ENCODE measurements at regions not wholly inside any gene's neighbourhood (a gene's known extent, or its start where the extent isn't known, plus 50 kb on each side); places are given as distances from the start of the nearest gene placed in this dataset.
"Not testable (repeated sequence)": the region's sequence is repeated elsewhere in the genome, so short reads cannot be mapped to it uniquely, and the experiment has no call there.

DNA sequence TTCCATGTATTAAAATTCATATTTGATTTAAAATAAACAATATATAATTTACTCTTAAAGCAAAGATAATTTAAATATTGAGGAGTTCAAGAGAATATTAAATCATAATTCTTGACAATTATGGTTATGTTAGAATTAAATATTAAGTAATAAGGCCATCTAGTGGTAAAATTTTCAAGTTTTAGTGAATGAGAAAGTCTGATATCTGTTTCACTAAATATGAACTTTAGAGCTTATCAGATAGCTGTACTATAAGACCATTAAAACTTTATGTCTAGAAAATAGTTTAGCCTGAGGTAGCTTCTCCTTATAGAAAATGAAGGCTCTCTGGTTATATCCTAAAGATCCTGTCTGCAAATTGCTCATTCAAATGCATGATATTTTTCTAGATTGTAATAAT, 152.1 kb upstream of the PRSS12 start:
- peak; percentile 19 for DNase-seq (ENCODE audit: low spot score)

DNA sequence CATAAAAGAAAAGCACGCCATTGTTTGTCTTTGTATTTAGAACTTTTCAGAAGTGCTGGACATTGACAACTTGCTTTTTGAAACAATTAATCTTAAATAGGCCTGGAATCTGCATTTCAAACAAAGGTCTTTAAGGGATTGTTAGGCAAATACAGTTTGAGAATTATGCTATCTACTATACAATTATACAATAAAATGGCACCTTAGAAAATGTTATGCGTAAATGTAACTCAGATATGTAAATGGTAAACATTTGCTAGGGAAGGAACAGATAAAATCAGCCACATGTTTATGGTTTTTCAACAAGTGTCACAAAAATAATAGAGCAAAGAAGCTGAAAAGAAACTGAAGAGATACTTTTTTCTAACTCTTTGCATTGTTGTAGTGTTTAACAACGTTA, 152.7 kb upstream of the PRSS12 start:
- DNase-seq (ENCODE audit: low spot score), result not testable (repeated sequence)

DNA sequence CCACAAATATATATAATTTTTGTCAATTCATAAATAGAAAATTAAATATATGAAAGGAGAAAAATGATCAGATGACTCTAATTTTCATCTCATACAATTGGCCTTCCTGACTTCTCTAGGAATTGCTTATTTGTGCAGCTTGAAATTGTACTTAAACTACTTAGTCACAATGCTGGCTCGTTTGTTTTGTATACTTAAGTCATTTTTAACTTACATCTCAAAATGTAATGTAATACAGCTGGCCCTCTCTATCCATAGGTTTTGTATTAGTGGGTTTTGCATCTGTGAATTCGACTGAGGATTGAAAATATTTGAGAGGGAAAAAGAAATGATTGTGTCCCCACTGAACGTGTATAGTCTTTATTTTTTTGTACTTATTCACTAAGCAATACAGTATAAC, 160.1 kb upstream of the PRSS12 start:
- DNase-seq (ENCODE audit: low spot score), result not testable (repeated sequence)

DNA sequence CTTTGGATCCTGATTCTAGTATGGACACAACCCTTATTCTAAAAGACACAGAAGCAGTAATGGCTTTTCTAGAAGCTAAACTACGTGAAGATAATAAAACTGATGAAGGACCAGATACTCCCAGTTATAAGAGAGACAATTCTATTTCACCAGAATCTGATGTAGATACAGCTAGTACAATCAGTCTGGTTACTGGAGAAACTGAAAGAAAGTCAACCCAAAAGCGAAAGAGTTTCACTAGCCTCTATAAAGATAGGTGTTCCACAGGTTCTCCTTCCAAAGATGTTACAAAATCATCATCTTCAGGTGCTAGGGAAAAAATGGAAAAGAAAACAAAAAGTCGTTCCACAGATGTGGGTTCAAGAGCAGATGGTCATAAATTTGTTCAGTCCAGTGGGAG, 161.5 kb upstream of the PRSS12 start:
- DNase-seq (ENCODE audit: low spot score), result not testable (repeated sequence)

DNA sequence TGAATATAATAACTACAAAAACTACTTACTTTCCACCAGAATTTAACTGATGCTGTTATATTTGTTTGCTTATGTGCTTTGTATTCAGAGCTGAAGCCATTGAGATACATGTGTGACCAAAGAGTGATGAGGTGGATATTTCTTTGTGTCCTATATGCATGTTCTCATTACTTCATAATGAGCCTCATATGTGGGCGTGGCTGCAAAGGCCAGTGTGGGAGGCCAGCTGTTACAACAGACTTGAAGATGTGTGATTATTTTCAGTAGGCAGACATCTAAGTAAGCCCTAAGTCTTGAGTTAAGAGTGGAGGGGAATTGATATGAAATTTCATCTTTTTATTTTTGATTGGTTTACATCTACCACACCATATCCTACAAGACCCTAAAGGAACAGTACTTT, 163.3 kb upstream of the PRSS12 start:
- peak; percentile 3 for DNase-seq (ENCODE audit: low spot score)

DNA sequence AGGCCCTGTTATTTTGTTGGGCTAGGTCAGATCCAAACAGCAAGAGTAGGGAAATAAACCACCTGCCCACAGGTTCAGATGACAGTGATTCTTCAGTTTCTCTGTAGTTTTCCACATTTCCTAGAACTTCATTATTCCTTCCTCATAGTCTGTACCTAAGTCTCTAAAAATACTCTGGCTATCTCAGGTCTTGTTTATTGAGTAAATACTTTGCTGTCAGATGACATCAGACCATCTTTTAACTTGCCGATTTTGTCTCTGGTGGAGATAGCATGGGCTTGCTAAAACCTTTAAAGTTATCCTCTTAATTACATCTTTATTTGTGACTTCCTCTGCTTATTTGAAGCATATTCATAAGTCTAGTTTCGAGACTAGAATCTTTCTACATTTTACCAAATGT, 155.1 kb upstream of the METTL14 start:
- DNase-seq (ENCODE audit: low spot score), result not testable (repeated sequence)

DNA sequence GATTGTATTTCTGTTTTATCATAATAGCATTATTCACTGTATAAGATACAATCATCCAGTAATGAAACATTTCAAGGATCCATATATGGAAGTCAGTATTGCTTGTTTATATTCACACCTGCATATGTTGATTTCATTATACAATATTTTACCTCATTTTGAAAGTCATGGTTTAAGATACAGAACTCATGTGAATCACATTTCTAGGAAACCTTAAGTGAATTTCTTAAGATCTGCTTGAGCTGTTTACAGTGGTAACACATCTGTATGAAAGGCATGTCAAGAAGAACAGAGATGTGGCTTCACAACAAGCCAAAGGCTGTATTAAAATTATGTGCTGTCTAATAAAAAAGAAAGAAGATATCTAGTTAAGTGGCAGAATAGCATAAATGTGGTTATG, 153.2 kb upstream of the METTL14 start:
- not testable (repeated sequence) for DNase-seq (ENCODE audit: low spot score)

DNA sequence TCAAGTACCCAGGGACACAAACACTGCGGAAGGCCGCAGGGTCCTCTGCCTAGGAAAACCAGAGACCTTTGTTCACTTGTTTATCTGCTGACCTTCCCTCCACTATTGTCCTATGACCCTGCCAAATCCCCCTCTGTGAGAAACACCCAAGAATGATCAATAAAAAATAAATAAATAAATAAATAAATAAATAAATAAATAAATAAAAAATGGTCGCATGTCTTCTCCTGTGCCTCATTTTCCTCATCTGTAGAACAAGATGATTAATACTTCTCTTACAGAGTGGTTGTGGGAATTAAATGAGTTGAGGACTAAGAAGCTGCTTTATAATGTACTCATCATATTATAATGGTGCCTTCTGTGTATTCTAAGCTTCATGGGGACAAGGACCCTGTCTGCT, 149.4 kb upstream of the METTL14 start:
- not testable (repeated sequence) for DNase-seq (ENCODE audit: low spot score)

DNA sequence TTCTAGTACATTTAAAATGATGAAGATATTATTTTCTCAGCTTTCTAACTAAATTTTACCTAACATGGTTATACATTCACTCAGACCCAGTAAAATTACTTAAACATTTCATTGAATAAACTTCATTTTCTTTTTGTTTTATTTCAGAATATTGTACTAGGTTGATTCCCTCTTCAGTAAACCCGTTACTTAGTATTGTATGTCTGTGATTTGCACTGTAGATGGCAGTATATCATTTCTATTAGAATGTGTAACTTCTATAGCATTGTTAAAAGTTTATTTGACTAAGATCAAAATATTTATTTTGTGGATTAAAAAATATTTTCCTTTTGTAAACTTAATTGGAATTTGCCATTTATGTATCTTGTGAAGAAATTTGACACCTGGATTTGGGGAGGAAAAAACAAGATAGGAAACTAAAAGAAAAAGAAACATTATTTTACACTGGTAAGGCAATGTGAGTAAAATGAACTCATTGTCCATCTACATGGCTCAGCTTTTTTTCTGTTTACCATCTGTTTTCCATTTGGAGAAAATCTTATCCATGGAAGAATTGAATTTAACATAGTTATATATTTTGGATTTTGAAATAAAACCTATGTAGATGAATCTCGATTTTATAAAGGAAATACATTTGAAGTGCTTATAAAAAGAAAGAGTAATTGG, 145.6 kb upstream of the METTL14 start:
- DNase-seq (ENCODE audit: low spot score), result peak; percentile 60

DNA sequence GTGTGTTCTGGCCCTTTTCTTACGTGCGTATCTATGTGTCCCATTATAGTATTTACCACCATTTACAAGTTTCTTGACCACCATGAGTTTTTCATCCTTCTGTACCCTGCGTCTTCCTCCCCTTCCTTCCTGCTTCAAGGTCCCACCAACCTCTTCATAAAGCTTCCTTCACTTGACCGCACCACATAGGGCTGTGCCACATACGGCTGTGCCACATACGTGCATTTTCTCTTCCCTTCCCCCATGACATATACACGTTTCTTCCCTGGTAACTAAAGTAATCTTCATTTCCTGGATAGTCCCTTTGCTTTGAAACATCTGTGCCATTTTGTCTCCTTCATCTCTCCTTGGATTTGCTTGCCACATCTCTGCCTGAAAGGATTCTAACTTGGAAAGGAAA, 128.6 kb upstream of the METTL14 start:
- not testable (repeated sequence) for DNase-seq (ENCODE audit: low spot score)

DNA sequence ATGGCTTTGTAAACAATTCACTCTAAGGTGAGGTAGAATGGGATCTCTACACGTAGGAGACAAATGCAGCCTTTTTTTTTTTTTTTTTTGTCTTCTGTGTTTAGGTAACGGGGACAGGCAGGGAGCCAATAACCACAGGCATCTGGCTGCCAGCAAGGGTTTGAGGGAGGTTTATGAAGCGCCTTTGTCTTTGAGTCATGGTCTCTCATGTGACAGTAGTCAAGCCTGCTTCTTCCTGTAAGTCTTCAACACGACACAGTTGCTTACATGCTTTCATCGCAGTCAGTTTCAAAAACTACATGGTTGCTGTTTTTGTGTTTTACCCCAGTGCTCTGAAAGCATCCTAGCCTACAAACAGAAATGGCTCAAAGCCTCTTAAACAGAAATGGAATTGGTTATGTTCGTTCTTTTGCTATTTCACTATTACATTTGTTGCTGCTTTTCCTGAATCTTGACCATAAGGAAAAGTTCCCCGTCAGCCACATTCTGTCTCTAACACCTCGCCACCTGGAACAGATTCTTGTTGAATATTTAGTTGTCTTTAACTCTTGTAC, 127.8 kb upstream of the METTL14 start:
- DNase-seq (ENCODE audit: low spot score), result peak; percentile 7

DNA sequence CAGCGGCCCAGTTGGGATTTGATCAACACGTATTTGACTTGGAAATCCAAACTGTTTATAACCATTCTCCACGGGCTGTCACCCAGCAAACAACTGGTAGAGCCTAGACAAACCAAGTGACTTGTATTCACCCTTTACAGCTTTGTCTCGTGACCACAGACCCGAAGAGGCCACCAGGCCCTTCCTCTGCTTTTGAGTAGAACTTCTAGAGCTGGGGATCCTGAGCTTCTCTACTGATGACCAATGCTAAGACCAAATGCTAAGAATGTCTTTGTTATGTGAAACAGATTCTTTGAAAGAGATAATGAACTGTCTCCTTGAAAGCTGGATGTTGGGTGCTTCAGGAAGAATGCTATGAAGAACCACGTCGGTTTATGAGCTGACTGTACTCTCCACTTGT, 127.0 kb upstream of the METTL14 start:
- not testable (repeated sequence) for DNase-seq (ENCODE audit: low spot score)

DNA sequence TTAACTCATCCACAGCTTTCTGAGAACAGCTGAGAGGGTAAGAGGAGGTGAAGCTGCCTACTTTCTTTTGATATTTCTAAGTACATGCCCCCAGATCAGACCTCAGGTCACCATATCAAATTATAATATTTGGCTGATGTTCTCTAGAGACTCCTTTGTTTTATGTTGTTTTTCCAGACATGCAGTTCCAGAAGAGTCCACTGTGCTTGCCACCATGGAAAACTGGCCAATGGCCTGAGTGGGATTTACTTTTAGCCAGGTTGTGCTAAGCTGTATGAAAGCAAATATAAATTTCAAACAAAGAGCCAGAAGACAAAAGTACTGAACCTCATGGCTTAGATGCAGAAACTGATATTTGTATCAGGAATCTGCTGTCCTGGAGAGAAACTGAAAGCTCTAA, 123.6 kb upstream of the METTL14 start:
- not testable (repeated sequence) for DNase-seq (ENCODE audit: low spot score)

DNA sequence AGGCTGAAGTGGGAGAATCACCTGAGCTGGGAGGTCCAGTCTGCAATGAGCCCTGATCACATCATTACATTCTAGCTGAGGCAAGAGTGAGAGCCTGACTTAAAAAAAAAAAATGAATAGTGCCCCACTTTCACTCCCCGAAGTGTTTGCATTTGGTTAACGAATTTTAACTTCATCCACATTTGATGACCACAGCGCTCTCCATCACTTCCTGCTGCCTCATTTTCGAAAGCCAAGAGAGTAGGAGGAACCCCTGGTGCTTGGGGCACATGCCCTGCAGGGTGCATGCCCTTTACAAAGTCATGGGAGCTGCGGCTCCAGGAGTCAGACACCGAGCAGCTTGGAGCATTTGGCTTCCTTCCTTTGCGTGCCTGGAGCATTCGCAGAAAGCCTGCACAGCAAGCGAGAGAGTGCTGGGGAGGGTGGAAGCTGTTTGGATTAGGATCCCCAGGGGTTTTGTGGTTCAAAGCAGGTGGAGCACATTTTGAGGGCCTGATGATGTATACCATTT, 119.1 kb upstream of the METTL14 start:
- DNase-seq (ENCODE audit: low spot score), result not testable (repeated sequence)

DNA sequence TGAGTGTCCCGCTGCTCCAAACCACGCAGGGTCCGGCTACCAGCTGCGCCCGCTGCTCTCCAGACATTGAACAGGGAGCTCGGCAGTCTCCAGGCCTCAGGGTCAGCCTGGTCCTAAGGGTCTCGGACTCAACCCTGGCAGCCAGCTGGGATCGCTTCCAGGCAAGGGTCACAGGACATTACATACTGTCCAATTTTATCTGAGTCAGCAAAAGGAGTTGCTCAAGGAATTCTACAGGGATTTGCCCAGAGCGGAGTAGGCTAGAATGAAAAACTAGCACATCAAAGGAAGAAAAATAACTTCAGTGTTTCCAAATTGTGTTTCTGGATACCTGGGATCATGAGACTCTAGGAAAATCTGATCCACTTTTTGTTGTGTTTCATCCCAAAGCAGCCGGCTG, 112.2 kb upstream of the METTL14 start:
- not testable (repeated sequence) for DNase-seq (ENCODE audit: low spot score)

DNA sequence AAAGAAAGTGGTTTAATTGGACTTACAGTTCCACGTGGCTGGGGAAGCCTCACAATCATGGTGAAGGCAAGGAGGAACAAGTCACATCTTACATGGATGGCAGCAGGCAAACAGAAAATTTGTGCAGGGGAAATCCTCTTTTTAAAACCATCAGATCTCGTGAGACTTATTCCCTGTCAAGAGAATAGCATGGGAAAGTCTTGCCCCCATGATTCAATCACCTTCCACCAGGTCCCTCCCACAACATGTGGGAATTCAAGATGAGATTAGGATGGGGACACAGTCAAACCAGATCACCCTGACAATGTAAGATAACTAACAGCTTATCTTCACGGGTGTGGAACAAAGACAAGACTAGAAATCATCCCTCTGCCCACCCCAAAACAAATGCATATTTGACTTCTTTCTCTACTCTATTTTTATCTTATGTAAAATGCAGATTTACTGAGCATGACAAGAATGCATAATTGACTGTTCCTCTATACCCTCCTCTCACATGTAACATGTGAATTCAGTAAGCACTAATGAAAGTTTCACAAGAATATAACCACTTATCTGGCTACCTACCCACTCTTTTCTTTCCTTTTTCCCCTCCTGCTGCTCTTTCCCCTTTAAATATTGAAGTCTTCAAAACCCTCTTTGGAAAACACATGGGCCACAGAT, 110.8 kb upstream of the METTL14 start:
- DNase-seq (ENCODE audit: low spot score), result not testable (repeated sequence)

DNA sequence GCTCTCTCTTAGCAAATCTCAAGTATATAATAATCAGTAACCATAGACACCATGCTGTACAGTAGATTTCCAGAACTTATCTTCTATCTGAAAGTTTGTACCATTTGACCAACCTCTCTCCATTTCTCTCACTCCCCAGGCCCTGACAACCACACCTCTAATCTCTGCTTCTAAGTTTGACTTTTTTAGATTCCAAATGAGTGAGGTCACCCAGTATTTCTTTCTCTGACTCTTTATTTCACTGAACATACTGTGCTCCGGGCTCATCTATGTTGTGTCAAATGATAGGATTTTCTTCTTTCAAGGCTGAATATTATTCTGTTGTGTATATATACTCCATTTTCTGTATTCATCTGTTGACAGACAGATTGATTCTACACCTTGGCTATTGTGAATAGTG, 110.1 kb upstream of the METTL14 start:
- not testable (repeated sequence) for DNase-seq (ENCODE audit: low spot score)

DNA sequence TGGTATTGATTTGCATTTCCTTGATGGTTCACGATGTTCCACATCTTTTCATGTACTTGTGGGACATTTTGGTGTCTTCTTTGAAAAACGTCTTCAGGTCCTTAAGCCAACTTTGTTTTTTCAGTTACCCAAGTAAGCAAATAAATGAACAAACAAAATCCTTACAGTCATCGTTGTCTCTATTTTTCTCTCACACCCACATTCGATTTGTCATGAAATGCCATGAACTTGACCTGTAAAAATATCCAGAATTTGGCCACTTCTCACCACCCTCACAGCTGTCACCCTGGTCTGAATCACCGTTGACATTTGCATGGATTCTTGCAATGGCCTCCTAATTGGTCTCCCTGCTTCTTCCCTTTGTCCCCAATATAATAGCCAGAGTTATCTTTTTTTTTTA, 109.5 kb upstream of the METTL14 start:
- DNase-seq (ENCODE audit: low spot score), result not testable (repeated sequence)

DNA sequence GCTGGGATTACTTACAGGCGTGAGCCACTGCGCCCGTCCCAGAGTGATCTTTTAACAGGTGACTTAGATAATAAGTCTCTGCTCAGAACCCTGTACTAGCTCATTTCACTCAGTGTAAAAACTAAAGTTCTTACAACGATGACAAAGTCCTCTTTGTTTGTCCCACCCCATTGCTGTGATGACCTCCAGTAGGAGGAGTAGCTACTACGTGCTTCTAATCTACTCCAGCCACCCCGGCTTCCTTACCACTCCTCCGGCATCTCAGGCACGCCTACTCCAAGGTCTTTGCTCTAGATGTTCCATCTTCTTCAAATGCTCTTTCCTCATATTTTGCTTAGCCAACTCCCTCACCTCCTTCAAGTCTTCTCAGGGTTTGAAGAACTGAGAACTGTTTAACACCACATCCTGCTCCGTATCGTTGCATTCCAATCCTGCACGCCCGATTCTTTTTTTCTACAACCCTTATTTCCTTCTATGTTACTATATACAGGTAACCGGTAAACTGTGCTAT, 108.4 kb upstream of the METTL14 start:
- DNase-seq (ENCODE audit: low spot score), result not testable (repeated sequence)

DNA sequence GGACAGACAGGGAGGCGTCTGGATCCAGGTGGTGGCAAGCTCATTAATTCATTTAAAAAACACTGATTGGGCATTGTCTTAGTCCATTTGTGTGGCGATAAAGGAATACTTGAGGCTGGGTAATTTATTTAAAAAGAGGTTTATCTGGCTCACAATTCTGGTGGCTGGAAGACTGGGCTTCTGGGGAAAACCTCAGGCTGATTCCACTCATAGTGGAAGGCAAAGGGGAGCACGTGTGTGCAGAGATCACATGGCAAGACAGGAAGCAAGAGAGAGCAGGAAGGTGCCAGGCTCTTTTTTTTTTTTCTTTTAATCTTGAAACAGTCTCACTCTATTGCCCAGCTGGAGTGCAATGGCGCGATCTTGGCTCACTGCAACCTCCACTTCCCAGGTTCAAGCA, 100.2 kb upstream of the METTL14 start:
- no peak for DNase-seq (ENCODE audit: low spot score)

DNA sequence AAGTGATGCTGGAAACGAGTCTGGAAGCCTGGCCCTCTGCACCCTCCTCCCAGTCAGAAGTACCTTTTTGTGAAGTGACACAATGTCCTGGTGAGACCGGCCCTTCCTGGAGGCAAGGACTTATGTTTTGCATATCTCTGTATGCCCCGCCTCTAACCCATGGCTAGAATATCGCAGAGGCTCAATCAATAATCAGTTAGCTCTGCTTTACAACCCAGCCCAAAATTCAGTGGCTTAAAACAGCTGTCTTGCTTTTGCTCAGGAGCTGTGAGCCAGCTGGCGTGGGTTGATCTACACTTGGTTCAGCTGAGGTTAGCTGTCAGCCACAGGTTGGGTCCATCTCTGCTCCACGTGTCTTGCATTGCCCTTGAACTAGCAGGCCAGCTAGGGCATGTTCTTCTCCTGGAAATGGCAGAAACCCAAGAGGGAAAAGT, 98.8 kb upstream of the METTL14 start:
- DNase-seq (ENCODE audit: low spot score), result no peak

DNA sequence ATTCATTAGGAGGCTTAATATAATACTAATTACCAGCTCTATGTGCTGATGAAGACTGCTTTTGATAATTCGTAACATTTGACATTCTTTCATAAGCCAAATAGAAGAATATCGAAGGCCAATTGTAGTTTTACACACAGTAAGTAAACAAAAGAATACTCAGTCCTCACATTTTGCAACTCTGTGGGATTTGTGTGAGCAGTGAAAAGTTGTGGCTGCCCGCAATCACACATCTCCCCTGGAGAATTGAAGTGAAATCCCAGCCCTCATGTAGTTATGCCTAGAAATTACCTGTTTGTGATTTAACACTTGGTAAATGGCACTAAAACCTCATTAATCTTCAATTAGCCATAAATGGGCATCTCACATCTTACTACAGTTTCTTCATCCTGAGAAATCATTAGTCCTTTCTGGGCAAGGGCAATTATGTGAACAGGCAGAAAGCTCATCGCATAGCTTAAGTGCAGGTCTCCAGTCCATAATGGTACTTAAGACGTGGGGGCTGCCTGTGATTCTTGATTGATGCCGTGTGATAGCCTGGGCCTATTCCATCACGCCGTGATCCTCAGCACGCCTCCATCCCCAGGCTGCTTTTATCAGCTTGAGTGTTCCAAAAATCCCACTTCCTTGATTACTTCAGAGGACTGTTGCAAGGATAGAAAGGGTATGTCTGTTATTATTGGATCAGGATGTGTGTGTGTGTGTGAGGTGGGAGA, 97.9 kb upstream of the METTL14 start:
- no peak for DNase-seq (ENCODE audit: low spot score)

Data from RKO (cell line).